ENCODE measurements at regions not wholly inside any gene's neighbourhood (a gene's known extent, or its start where the extent isn't known, plus 50 kb on each side); places are given as distances from the start of the nearest gene placed in this dataset.

- H3K36me3 ChIP-seq = no peaks in the 10 kb centered on the region
- H3K4me3 ChIP-seq = peak overlapping the region; percentile 20
- no peaks in the 10 kb centered on the region for H3K9me3 ChIP-seq
- intact Hi-C loops (cut with DNase I) = no loop called here
- WGBS, 3 donors = 42 to 54% (median 52%) methylated on average over 14 of the region's 14 CpGs
- DNase-seq = no peak
- H3K4me1 ChIP-seq (ENCODE audit: insufficient read depth) = no peaks in the 10 kb centered on the region
- no peak for TF ChIP-seq CTCF (IDR thresholded peaks at IDR 0.05)
- H3K27me3 ChIP-seq = no peaks in the 10 kb centered on the region
- no peak overlapping the region for H3K27ac ChIP-seq
These were observed 220.5 kb upstream of the RAB6C start for GRCh38 chr2:129758784-129759471.

GRCh38 chr2:129759472-129760010 is 219.9 kb upstream of the RAB6C start:
- WGBS, 3 donors = 90 to 91% (median 91%) methylated on average over 2 of the region's 2 CpGs
- no peaks in the 10 kb centered on the region for H3K27me3 ChIP-seq
- TF ChIP-seq CTCF (IDR thresholded peaks at IDR 0.05) (no peak), EP300 (IDR thresholded peaks at IDR 0.05) (no peak), POLR2A (IDR thresholded peaks at IDR 0.05) (no peak)
- H3K27ac ChIP-seq = no peak overlapping the region
- DNase-seq = no peak
- no peak overlapping the region for H3K4me3 ChIP-seq
- no peaks in the 10 kb centered on the region for H3K36me3 ChIP-seq
- H3K4me1 ChIP-seq (ENCODE audit: insufficient read depth) = no peaks in the 10 kb centered on the region
- intact Hi-C loops (cut with DNase I) = no loop called here
- no peaks in the 10 kb centered on the region for H3K9me3 ChIP-seq

GRCh38 chr2:129760669-129761068 is 218.8 kb upstream of the RAB6C start:
- 95 to 97% (median 96%) methylated on average over 7 of the region's 7 CpGs for WGBS, 3 donors
- no peak for DNase-seq
- Histone ChIP-seq H3K27ac (no peak overlapping the region), H3K36me3 (no peaks in the 10 kb centered on the region), H3K27me3 (no peaks in the 10 kb centered on the region), H3K4me3 (no peak overlapping the region), H3K9me3 (no peaks in the 10 kb centered on the region), H3K4me1 (ENCODE audit: insufficient read depth) (no peaks in the 10 kb centered on the region)
- intact Hi-C loops (cut with DNase I) = no loop called here
- no peak for TF ChIP-seq POLR2A (IDR thresholded peaks at IDR 0.05)
- no peak for TF ChIP-seq CTCF (IDR thresholded peaks at IDR 0.05)

- H3K4me1 ChIP-seq (ENCODE audit: insufficient read depth) = no peaks in the 10 kb centered on the region
- no peaks in the 10 kb centered on the region for H3K27me3 ChIP-seq
- H3K4me3 ChIP-seq = no peak overlapping the region
- no peak for TF ChIP-seq POLR2A (IDR thresholded peaks at IDR 0.05)
- TF ChIP-seq EP300 (IDR thresholded peaks at IDR 0.05) = no peak
- no peak for TF ChIP-seq CTCF (IDR thresholded peaks at IDR 0.05)
- WGBS, 3 donors = 88 to 94% (median 91%) methylated on average over 10 of the region's 10 CpGs
- H3K9me3 ChIP-seq = no peaks in the 10 kb centered on the region
- no peak overlapping the region for H3K27ac ChIP-seq
- no peaks in the 10 kb centered on the region for H3K36me3 ChIP-seq
- DNase-seq = no peak
- intact Hi-C loops (cut with DNase I) = no loop called here
These were observed 217.9 kb upstream of the RAB6C start for GRCh38 chr2:129761569-129762021.

Measured in ovary (tissue), 7 donors.